ENCODE measurements at regions not wholly inside any gene's neighbourhood (a gene's known extent, or its start where the extent isn't known, plus 50 kb on each side); places are given as distances from the start of the nearest gene placed in this dataset.

GRCh38 chr5:29262339-29263123 lies 1931.0 kb upstream of the CDH6 start:
- DNase-seq (no peak), ATAC-seq (no peak)
- Mint-ChIP-seq H3K27ac (no peak overlapping the region), H3K9me3 (ENCODE audit: low read depth) (peaks cover 14% of the 10 kb centered on the region), H3K36me3 (ENCODE audit: low read depth) (no peaks in the 10 kb centered on the region), H3K27me3 (no peaks in the 10 kb centered on the region), H3K4me3 (no peak overlapping the region), H3K4me1 (no peaks in the 10 kb centered on the region)
- POLR2A ChIA-PET: no interaction called here
- CTCF ChIA-PET: no interaction called here
- intact Hi-C loops (cut with DNase I, micrococcal nuclease): no loop called here

GRCh38 chr5:29261213-29261612 lies 1932.3 kb upstream of the CDH6 start:
- no peak for DNase-seq
- no peak overlapping the region for H3K27ac Mint-ChIP-seq
- ChIA-PET CTCF (no interaction called here), POLR2A (no interaction called here)
- intact Hi-C loops (cut with DNase I, micrococcal nuclease): no loop called here
- H3K4me3 Mint-ChIP-seq: no peak overlapping the region
- H3K27me3 Mint-ChIP-seq: no peaks in the 10 kb centered on the region
- no peak for ATAC-seq
- H3K9me3 Mint-ChIP-seq (ENCODE audit: low read depth): peaks cover 12% of the 10 kb centered on the region
- H3K36me3 Mint-ChIP-seq (ENCODE audit: low read depth): no peaks in the 10 kb centered on the region
- no peaks in the 10 kb centered on the region for H3K4me1 Mint-ChIP-seq

- Mint-ChIP-seq H3K27me3 (no peaks in the 10 kb centered on the region), H3K27ac (no peak overlapping the region), H3K36me3 (ENCODE audit: low read depth) (no peaks in the 10 kb centered on the region), H3K4me1 (no peaks in the 10 kb centered on the region), H3K4me3 (no peak overlapping the region), H3K9me3 (ENCODE audit: low read depth) (peaks cover 3% of the 10 kb centered on the region)
- ChIA-PET POLR2A (no interaction called here), CTCF (no interaction called here)
- DNase-seq (no peak), ATAC-seq (no peak)
- intact Hi-C loops (cut with DNase I, micrococcal nuclease): no loop called here
Observed at GRCh38 chr5:29252390-29252789, 1941.1 kb upstream of the CDH6 start.

- no peak for ATAC-seq
- no peak overlapping the region for H3K27ac Mint-ChIP-seq
- H3K36me3 Mint-ChIP-seq (ENCODE audit: low read depth): no peaks in the 10 kb centered on the region
- H3K4me1 Mint-ChIP-seq: no peaks in the 10 kb centered on the region
- POLR2A ChIA-PET: no interaction called here
- DNase-seq: no peak
- no peak overlapping the region for H3K4me3 Mint-ChIP-seq
- H3K27me3 Mint-ChIP-seq: no peaks in the 10 kb centered on the region
- intact Hi-C loops (cut with DNase I, micrococcal nuclease): no loop called here
- H3K9me3 Mint-ChIP-seq (ENCODE audit: low read depth): peaks cover 14% of the 10 kb centered on the region
- CTCF ChIA-PET: no interaction called here
Observed at GRCh38 chr5:29247346-29248028, 1946.0 kb upstream of the CDH6 start.

GRCh38 chr5:29240379-29240778 lies 1953.1 kb upstream of the CDH6 start:
- H3K9me3 Mint-ChIP-seq (ENCODE audit: low read depth): peaks cover 10% of the 10 kb centered on the region

GRCh38 chr5:29239606-29240005 lies 1953.9 kb upstream of the CDH6 start:
- Mint-ChIP-seq H3K9me3 (ENCODE audit: low read depth) (peaks cover 8% of the 10 kb centered on the region), H3K4me1 (no peaks in the 10 kb centered on the region), H3K36me3 (ENCODE audit: low read depth) (no peaks in the 10 kb centered on the region), H3K4me3 (no peak overlapping the region), H3K27me3 (no peaks in the 10 kb centered on the region), H3K27ac (no peak overlapping the region)
- POLR2A ChIA-PET: no interaction called here
- no peak for DNase-seq
- intact Hi-C loops (cut with DNase I, micrococcal nuclease): no loop called here
- ATAC-seq: no peak
- CTCF ChIA-PET: interaction anchor here (0.6 to 0.7 kb wide), 2 partner anchors 26 to 799 kb away, joined by 3 to 4 read pairs; no protein-coding TSS in a partner anchor

More at GRCh38 chr5:29240379-29240778, 1953.1 kb upstream of the CDH6 start:
- Mint-ChIP-seq H3K27me3 (no peaks in the 10 kb centered on the region), H3K4me3 (no peak overlapping the region), H3K4me1 (no peaks in the 10 kb centered on the region), H3K36me3 (ENCODE audit: low read depth) (no peaks in the 10 kb centered on the region), H3K27ac (no peak overlapping the region)
- intact Hi-C loops (cut with DNase I, micrococcal nuclease): no loop called here
- CTCF ChIA-PET: no interaction called here
- POLR2A ChIA-PET: no interaction called here
- no peak for ATAC-seq
- no peak for DNase-seq

- H3K27ac Mint-ChIP-seq: no peak overlapping the region
Observed at GRCh38 chr5:29238115-29238514, 1955.4 kb upstream of the CDH6 start.

GRCh38 chr5:29231154-29231553 lies 1962.3 kb upstream of the CDH6 start:
- ChIA-PET CTCF (no interaction called here), POLR2A (no interaction called here)
- no peaks in the 10 kb centered on the region for H3K36me3 Mint-ChIP-seq (ENCODE audit: low read depth)
- H3K27ac Mint-ChIP-seq: no peak overlapping the region
- H3K27me3 Mint-ChIP-seq: no peaks in the 10 kb centered on the region
- intact Hi-C loops (cut with DNase I, micrococcal nuclease): no loop called here
- H3K9me3 Mint-ChIP-seq (ENCODE audit: low read depth): peaks cover 9% of the 10 kb centered on the region
- no peaks in the 10 kb centered on the region for H3K4me1 Mint-ChIP-seq
- DNase-seq (no peak), ATAC-seq (no peak)
- H3K4me3 Mint-ChIP-seq: no peak overlapping the region

More at GRCh38 chr5:29238115-29238514, 1955.4 kb upstream of the CDH6 start:
- POLR2A ChIA-PET: no interaction called here
- DNase-seq: no peak
- ATAC-seq: no peak
- CTCF ChIA-PET: no interaction called here
- H3K4me1 Mint-ChIP-seq: no peaks in the 10 kb centered on the region
- H3K9me3 Mint-ChIP-seq (ENCODE audit: low read depth): peaks cover 8% of the 10 kb centered on the region
- intact Hi-C loops (cut with DNase I, micrococcal nuclease): no loop called here
- no peak overlapping the region for H3K4me3 Mint-ChIP-seq
- no peaks in the 10 kb centered on the region for H3K27me3 Mint-ChIP-seq
- no peaks in the 10 kb centered on the region for H3K36me3 Mint-ChIP-seq (ENCODE audit: low read depth)

- peaks cover 7% of the 10 kb centered on the region for H3K9me3 Mint-ChIP-seq (ENCODE audit: low read depth)
- H3K27ac Mint-ChIP-seq: no peak overlapping the region
- H3K4me3 Mint-ChIP-seq: no peak overlapping the region
- ChIA-PET POLR2A (no interaction called here), CTCF (no interaction called here)
- H3K27me3 Mint-ChIP-seq: no peaks in the 10 kb centered on the region
- H3K36me3 Mint-ChIP-seq (ENCODE audit: low read depth): no peaks in the 10 kb centered on the region
- intact Hi-C loops (cut with DNase I, micrococcal nuclease): no loop called here
- no peaks in the 10 kb centered on the region for H3K4me1 Mint-ChIP-seq
- ATAC-seq (no peak), DNase-seq (no peak)
Observed at GRCh38 chr5:29230591-29230990, 1962.9 kb upstream of the CDH6 start.

- no peak for ATAC-seq
Observed at GRCh38 chr5:29229461-29229860, 1964.0 kb upstream of the CDH6 start.

GRCh38 chr5:29218138-29218537 lies 1975.3 kb upstream of the CDH6 start:
- Mint-ChIP-seq H3K27ac (no peak overlapping the region), H3K36me3 (ENCODE audit: low read depth) (no peaks in the 10 kb centered on the region), H3K9me3 (ENCODE audit: low read depth) (peaks cover 7% of the 10 kb centered on the region), H3K4me3 (no peak overlapping the region), H3K27me3 (no peaks in the 10 kb centered on the region), H3K4me1 (no peaks in the 10 kb centered on the region)
- ChIA-PET CTCF (no interaction called here), POLR2A (no interaction called here)
- ATAC-seq (no peak), DNase-seq (no peak)
- intact Hi-C loops (cut with DNase I, micrococcal nuclease): no loop called here

More at GRCh38 chr5:29229461-29229860, 1964.0 kb upstream of the CDH6 start:
- Mint-ChIP-seq H3K9me3 (ENCODE audit: low read depth) (peaks cover 7% of the 10 kb centered on the region), H3K27ac (no peak overlapping the region), H3K36me3 (ENCODE audit: low read depth) (no peaks in the 10 kb centered on the region), H3K27me3 (no peaks in the 10 kb centered on the region), H3K4me3 (no peak overlapping the region), H3K4me1 (no peaks in the 10 kb centered on the region)
- intact Hi-C loops (cut with DNase I, micrococcal nuclease): no loop called here
- ChIA-PET CTCF (no interaction called here), POLR2A (no interaction called here)
- DNase-seq: no peak

- ATAC-seq (no peak), DNase-seq (no peak)
- peaks cover 14% of the 10 kb centered on the region for H3K9me3 Mint-ChIP-seq (ENCODE audit: low read depth)
- intact Hi-C loops (cut with DNase I, micrococcal nuclease): no loop called here
- ChIA-PET CTCF (no interaction called here), POLR2A (no interaction called here)
- no peak overlapping the region for H3K27ac Mint-ChIP-seq
- H3K4me1 Mint-ChIP-seq: no peaks in the 10 kb centered on the region
- H3K36me3 Mint-ChIP-seq (ENCODE audit: low read depth): no peaks in the 10 kb centered on the region
- no peak overlapping the region for H3K4me3 Mint-ChIP-seq
- H3K27me3 Mint-ChIP-seq: no peaks in the 10 kb centered on the region
Observed at GRCh38 chr5:29214839-29215238, 1978.6 kb upstream of the CDH6 start.

Measured in activated CD4-positive, alpha-beta T cell treated with anti-CD3 and anti-CD28 coated beads for 36 hours (primary cell).